GM13977 (cell line): ENCODE measurements at regions not wholly inside any gene's neighbourhood (a gene's known extent, or its start where the extent isn't known, plus 50 kb on each side); places are given as distances from the start of the nearest gene placed in this dataset.

Experiments used
- DNase-seq: peaks from one replicate; pipeline ENCODE4 v3.0.0; 2012; ENCODE audit warnings: low spot score
- in situ Hi-C: fragments of 300-500 bp; cut with MboI; formaldehyde crosslinking; loops from one replicate; pipeline ENCODE4 v1.12.0; 2022; ENCODE audit warnings: low sequenced_read_pairs, low pct_unique_long_range_greater_than_20kb, mixed read lengths, inconsistent platforms; ENCODE audit not compliant: unreplicated experiment
- TF ChIP-seq, protein P1 (sequence below): IDR thresholded peaks from 2 replicates; pipeline ENCODE4 v1.5.1; 2012; ENCODE audit warnings: mild to moderate bottlenecking, control low read depth; ENCODE audit not compliant: insufficient read depth; ENCODE audit errors: extremely low read depth, missing control alignments

DNA sequence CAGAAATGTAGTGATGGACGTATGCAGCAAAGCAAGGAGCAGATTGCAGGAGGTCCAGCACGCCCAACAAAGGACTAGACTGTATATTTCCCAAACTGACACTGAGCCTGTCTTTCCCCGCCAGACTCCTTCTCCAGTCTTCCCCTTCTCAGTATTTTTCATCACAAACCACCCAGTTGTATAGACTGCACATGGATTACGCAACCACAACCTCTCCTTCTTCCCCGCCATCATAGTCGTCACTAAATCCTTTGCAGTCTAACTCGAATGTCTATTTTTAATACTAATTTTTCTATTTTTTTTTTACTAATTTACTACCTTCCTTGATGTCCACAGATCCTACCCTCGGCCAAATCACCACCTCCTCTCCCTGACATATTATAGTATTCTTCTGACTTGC, 105.4 kb downstream of the MTNR1A start:
- in situ Hi-C loops, result no loop called here
- TF ChIP-seq, protein P1, sequence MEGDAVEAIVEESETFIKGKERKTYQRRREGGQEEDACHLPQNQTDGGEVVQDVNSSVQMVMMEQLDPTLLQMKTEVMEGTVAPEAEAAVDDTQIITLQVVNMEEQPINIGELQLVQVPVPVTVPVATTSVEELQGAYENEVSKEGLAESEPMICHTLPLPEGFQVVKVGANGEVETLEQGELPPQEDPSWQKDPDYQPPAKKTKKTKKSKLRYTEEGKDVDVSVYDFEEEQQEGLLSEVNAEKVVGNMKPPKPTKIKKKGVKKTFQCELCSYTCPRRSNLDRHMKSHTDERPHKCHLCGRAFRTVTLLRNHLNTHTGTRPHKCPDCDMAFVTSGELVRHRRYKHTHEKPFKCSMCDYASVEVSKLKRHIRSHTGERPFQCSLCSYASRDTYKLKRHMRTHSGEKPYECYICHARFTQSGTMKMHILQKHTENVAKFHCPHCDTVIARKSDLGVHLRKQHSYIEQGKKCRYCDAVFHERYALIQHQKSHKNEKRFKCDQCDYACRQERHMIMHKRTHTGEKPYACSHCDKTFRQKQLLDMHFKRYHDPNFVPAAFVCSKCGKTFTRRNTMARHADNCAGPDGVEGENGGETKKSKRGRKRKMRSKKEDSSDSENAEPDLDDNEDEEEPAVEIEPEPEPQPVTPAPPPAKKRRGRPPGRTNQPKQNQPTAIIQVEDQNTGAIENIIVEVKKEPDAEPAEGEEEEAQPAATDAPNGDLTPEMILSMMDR, result no peak
- DNase-seq, result no peak

DNA sequence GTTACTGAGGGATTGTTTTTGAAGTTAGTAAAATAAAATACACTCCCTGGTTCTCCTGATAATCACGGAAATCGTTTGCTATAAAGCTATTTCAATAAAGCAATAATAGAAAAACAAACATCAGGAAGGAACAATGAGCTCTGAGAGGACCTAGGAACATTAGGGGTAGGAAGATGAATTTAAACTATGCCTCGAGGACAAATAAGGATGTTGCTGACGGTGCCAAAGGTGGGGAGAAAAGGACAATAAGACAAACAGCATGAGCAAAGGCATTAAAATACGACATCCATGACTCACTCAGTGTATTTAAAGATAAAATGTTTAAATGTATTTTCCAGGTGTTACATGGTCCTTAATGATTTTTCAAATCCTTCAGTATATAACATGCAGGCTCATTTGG, 110.3 kb downstream of the MTNR1A start:
- in situ Hi-C loops, result no loop called here
- no peak for DNase-seq
- TF ChIP-seq, protein P1, result no peak

- TF ChIP-seq, protein P1, result no peak
- in situ Hi-C loops, result no loop called here
- no peak for DNase-seq
Observed at GRCh38 chr4:186441502-186441901, 113.9 kb downstream of the MTNR1A start.

GRCh38 chr4:186428481-186428880, 126.9 kb downstream of the MTNR1A start:
- DNase-seq, result no peak
- TF ChIP-seq, protein P1, result no peak
- in situ Hi-C loops, result no loop called here

GRCh38 chr4:186424745-186425144, 130.6 kb downstream of the MTNR1A start:
- in situ Hi-C loops, result no loop called here
- DNase-seq, result no peak

DNA sequence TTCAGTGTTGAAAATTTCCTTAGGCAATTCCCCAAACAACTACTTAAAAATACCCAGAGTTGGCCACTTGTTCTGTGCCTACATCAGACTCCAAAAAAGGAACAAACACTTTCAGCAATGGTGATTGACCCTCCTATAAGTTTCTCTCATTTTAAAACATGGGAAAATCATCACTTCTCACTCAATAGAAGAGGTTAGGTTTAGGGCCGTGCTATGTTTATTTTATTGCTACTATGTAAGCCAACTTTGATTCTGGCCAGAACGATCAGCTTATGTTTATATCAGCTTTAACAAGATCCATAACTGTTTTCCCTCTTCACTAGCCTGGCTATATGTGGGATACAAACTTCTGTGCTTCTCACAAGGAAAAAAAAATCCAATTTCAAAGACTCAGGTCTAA, 133.1 kb downstream of the MTNR1A start:
- DNase-seq, result no peak
- TF ChIP-seq, protein P1, result no peak
- in situ Hi-C loops, result no loop called here

More at GRCh38 chr4:186424745-186425144, 130.6 kb downstream of the MTNR1A start:
- TF ChIP-seq, protein P1, result no peak
